GM21576 (cell line): ENCODE measurements at regions not wholly inside any gene's neighbourhood (a gene's known extent, or its start where the extent isn't known, plus 50 kb on each side); places are given as distances from the start of the nearest gene placed in this dataset.
"Not testable (repeated sequence)": the region's sequence is repeated elsewhere in the genome, so short reads cannot be mapped to it uniquely, and the experiment has no call there.

Experiments
- ATAC-seq: cut with Tn5 transposase; IDR thresholded peaks from one replicate; pipeline ENCODE4 v1.9.1; 2021; ENCODE audit warnings: mild to moderate bottlenecking, moderate library complexity; ENCODE audit not compliant: unreplicated experiment

GRCh38 chr6:86619428-86619827 lies 317.9 kb upstream of the HTR1E start:
- ATAC-seq = no peak

DNA sequence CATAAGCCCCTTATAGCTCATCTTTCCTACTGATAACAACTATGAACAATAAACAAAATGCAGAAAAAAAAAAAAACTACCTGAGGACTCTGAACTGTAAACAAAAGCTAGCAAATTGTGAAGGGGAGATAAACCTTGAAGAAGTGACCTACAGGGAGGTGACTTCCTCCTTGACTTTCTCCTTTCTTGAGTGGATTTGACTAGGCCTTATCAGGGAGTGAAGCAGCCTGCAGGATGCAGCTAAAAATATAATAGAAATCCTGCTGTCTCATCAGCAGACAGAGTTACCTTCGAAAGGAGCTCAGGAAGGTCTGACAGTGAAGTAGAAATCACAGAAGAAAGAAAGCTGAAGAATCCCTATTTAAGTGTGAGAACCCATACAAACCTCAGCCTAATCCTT lies 322.0 kb upstream of the HTR1E start:
- ATAC-seq = no peak

DNA sequence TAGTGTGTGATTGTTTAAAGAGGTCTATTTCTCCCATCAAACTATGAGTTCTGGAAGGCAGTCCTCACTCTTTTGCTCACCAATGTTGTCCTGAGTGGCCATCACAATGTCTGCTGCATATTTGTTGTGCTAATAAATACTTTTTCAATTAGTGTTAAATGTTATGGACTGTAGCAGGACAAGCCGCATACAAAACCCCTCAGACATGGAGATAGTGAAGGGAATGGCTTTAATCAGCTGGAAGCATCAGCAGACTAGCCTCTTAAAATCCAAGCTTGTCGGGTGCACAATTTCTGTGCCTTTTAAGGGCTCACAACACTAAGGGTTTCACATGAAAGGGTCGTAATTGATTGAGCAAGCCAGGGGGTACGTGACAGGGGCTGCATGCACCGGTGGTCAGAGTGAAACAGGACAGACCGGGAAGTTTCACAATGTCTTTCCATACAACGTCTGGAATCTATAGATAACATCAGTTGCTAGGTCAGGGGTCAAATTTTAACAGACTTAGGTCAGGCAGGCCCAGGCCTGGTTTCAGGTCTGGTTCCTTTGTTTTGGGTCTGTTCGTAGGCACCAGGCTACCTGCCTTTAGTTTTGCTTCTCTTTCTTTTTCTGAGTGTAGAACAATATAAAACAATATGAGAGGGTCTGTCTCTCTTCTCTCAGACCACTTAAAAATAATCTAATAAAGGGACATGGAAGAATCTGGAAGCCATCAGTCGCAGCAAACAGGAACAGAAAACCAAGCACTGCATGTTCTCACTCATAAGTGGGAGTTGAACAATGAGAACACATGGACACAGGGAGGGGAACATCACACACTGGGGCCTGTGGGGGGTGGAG lies 327.6 kb upstream of the HTR1E start:
- ATAC-seq = no peak

- not testable (repeated sequence) for ATAC-seq
Measured at GRCh38 chr6:86603364-86603763, 334.0 kb upstream of the HTR1E start.

DNA sequence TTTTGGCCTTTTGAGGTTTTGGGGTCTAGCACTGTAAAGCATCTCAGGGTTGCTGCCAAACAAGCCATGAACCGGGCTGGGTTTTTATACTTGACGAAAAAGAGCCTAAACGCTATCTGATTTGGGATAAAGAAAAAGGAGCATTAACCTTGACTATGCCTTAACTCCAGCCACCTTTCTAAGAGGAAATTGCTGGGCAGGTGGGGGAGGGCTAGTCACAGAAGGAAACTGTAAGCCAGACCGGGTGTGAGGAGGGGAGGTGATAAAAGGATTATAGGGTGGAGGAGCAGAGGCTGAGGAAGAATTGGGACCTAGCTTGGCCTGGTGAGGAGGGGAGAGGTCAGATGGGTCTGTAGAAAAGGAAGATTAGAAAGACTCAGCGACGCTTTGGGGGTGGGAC lies 335.2 kb upstream of the HTR1E start:
- ATAC-seq = not testable (repeated sequence)

- not testable (repeated sequence) for ATAC-seq
Measured at GRCh38 chr6:86598969-86599368, 338.4 kb upstream of the HTR1E start.

GRCh38 chr6:86595641-86596040 lies 341.7 kb upstream of the HTR1E start:
- ATAC-seq = no peak

DNA sequence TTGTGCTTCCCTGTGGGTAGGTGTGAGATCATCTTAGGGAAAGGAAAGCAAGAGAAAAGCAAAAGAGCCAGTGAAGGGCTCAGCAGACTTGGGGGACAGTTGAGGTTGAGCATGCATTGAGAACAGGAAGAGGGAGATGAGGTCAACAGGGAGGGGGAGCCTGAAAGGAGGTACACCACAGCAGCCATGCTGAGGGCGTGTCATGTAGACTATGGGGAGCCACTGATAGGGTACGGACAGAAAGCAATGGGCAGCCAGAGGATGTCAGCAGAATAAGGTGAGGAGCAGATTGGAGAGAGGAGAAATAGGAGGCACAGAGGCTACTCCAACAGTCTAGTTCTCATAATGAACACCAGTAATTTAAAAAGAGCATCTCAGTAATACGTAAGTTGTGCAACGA lies 351.1 kb upstream of the HTR1E start:
- no peak for ATAC-seq

- ATAC-seq = no peak
Measured at GRCh38 chr6:86581833-86582232, 355.5 kb upstream of the HTR1E start.

GRCh38 chr6:86563197-86563596 lies 374.1 kb upstream of the HTR1E start:
- ATAC-seq = no peak

DNA sequence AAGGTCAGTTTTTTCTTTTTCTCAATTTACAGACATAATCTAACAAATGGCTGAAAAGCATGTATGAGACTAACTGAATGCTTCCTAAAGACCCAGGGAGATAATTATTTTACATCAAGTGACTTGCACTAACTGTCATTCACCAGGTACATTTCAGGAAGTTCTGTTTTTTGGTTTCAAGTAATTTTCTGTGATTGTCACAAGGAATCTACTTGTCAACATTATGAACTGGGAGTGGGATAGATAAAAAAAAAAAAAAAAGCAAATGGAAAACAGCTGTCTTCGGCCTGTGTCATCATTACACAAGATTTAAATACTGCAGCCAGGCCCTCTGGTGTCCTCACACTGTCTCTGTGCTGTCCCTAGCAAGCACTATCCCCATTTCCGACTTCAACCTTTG lies 379.0 kb upstream of the HTR1E start:
- no peak for ATAC-seq

- no peak for ATAC-seq
Measured at GRCh38 chr6:86537292-86537861, 400.0 kb upstream of the HTR1E start.

DNA sequence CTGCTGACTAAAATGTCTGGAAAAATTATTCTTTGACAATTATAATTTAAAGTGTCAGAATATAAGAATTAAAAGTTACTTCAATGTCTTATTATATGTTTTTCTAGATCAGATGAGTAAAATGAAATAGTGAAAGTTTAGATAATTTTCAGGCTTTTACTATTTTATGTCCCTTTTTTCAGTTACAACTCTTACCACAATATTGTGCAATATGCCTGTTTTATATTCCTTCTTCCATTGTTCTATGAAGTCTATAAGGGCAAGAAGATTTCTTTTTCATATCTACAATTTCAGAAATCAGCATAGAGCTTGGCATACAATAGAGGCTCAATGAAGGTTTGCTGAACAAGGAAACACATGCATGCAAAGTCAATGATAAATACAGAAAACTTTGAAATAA lies 401.2 kb upstream of the HTR1E start:
- no peak for ATAC-seq

DNA sequence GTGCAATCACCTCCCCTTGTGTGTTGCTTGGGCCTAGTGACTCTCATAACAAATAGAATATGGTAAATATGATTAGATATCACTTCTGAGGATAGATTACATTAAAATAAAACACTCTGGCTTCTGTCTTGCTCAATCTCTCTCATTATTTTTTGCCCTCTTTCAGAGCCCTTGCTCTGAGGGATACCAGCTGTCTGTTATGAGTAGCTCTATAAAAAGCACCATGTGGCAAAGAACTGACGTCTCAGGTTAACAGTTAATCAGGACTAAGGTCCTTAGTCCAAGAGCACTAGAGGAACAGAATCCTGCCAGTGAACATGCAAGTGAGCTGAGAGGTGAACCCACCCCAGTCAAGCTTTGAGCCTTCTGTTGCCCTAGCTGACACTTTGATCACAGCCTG lies 402.2 kb upstream of the HTR1E start:
- ATAC-seq = no peak

- ATAC-seq = no peak
Measured at GRCh38 chr6:86529635-86530034, 407.7 kb upstream of the HTR1E start.

- ATAC-seq = no peak
Measured at GRCh38 chr6:86526238-86526637, 411.1 kb upstream of the HTR1E start.

DNA sequence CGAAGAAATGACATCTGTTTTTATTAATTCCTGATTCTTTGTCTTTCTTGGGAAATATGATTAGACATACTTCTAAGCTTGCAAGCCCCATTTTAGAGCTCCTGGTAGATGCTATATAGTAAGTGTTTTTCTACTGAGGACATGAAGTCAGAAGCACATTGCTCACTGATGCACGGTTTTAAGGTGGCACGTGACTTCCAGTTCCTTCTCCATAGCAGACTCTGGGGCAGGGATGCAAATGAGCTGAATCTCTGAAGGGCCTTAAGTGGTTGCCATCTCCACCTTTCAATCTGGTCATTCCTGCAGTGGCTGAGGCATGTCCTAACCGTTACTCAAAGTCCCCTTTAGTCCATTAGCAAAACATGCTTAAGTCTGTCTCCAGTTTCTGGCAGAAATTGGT lies 421.2 kb upstream of the HTR1E start:
- ATAC-seq = no peak

DNA sequence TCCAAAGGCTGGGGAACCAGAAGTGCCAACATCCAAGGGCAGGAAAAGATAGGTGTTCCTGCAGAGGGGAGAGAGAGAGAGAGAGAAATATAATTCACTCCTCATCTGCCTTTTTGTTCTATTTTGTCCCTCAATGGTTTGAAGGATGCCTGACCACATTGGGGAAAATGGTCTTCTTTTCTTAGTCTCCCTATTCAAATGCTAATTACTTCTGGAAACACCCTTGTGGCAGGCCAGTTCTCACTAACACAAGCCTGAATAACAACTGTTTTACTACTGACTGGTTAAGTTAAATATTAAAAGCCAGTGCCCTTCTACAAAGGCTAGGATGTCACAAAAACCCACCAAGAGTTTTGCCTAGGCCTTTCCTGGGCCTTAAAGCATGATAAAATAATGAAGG lies 425.4 kb upstream of the HTR1E start:
- ATAC-seq = no peak

- ATAC-seq = no peak
Measured at GRCh38 chr6:86508230-86508629, 429.1 kb upstream of the HTR1E start.

DNA sequence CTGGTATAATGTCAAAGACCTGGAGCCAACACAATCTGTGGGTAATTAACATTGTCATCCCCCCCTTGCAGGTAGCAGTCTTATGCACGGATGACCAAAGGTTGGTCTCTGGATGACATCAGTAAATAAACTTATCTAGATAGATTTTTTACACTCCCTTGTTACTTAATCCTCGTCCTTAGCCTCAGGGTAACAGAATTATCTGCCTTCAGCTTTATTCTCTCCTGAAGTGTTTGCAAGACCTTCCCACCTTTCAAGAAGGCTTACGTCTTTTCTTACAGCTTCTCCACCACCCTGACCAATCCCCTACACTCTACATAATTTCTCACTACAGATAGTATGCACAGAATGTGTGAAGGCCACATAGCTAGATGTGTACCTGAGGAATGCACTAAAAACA lies 434.8 kb upstream of the HTR1E start:
- ATAC-seq = no peak

DNA sequence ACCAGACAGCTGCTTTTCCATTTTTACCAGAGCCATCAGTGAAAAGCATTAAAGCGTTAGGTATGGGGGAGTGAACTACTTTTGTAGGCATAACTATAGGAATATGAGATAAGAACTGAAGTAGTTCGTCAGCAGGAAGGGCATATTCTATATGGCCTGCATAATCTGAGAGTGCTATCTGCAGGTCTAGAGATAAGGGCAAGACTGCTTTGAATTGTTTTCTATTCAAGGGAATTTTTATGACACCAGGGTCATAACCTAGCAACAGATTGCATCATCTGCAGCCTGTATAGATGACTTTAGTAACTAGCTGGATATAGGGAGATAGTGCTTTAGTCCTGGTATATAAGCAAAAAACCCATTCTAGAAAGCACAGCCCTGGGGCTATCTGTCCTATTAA lies 437.3 kb upstream of the HTR1E start:
- no peak for ATAC-seq

DNA sequence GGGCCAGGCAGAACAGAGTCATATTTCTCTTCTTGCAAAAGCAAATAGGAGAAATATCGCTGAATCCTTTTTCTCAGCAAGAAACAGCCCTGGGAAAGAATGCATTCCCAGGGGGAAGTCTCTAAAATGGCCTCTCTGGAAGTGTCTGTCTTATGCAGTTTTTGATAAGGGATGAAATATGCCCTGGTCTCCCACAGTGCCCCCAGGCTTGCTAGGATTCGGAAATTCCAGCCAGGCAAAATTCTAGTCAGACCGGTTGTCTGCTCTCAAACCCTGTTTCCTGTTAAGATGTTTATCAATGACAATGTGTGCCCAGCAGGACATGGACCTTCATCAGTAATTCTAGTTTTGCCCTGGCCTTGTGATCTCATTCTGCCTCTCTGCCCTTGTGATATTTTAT lies 448.3 kb upstream of the HTR1E start:
- not testable (repeated sequence) for ATAC-seq
